ENCODE measurements at regions not wholly inside any gene's neighbourhood (a gene's known extent, or its start where the extent isn't known, plus 50 kb on each side); places are given as distances from the start of the nearest gene placed in this dataset.

DNA sequence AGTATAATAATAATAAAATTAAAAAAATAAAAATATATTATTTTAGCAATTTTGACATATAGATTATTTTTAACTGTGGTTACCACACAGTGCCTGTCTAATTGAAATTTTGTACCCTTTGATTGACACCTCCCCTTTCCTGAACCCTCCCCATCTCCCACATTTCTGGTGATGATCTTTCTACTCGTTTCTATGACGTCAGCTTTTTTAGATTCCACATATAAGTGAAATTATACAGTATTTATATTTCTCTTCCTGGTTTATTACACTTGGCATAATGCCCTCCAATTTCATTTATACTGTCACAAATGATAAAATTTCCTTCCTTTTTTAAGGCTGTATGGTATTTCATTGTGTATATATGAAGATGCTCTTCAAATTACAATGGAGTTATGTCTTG lies 258.1 kb upstream of the PTCHD4 start (continued):
- no peak for TF ChIP-seq NR2F2 (IDR thresholded peaks at IDR 0.05; ENCODE audit: borderline replicate concordance, low read depth)
- TF ChIP-seq GATAD2A (CRISPR knock-in tag; IDR thresholded peaks at IDR 0.05): no peak
- no peak for TF ChIP-seq MED1 (CRISPR knock-in tag; IDR thresholded peaks at IDR 0.05)
- TF ChIP-seq NAIF1 (CRISPR knock-in tag; IDR thresholded peaks at IDR 0.05; ENCODE audit: borderline replicate concordance): no peak
- TF ChIP-seq, protein P1, sequence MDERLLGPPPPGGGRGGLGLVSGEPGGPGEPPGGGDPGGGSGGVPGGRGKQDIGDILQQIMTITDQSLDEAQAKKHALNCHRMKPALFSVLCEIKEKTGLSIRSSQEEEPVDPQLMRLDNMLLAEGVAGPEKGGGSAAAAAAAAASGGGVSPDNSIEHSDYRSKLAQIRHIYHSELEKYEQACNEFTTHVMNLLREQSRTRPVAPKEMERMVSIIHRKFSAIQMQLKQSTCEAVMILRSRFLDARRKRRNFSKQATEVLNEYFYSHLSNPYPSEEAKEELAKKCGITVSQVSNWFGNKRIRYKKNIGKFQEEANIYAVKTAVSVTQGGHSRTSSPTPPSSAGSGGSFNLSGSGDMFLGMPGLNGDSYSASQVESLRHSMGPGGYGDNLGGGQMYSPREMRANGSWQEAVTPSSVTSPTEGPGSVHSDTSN (CRISPR knock-in tag; IDR thresholded peaks at IDR 0.05): no peak
- TF ChIP-seq MAFK (conservative IDR thresholded peaks at IDR 0.05 in 1 of 2, IDR thresholded peaks at IDR 0.05 in 1 of 2; ENCODE audit: low read length in 2 of 2): peak in 1 of 2 experiments; percentile 37; a peak in 1 of 4 replicates
- TF ChIP-seq ZNF569 (CRISPR knock-in tag; IDR thresholded peaks at IDR 0.05; ENCODE audit: borderline replicate concordance): no peak
- no peak for TF ChIP-seq NRL (CRISPR knock-in tag; IDR thresholded peaks at IDR 0.05; ENCODE audit: borderline replicate concordance)
- TF ChIP-seq ZBTB42 (CRISPR knock-in tag; IDR thresholded peaks at IDR 0.05): no peak
- TF ChIP-seq, protein P2, sequence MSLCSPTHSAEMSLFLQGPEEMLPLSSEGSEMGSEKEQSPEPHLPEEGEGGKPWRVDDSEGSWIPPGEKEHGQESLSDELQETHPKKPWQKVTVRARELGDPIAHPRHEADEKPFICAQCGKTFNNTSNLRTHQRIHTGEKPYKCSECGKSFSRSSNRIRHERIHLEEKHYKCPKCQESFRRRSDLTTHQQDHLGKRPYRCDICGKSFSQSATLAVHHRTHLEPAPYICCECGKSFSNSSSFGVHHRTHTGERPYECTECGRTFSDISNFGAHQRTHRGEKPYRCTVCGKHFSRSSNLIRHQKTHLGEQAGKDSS (CRISPR knock-in tag; IDR thresholded peaks at IDR 0.05; ENCODE audit: borderline replicate concordance, low read depth): no peak
- no peak for TF ChIP-seq ETV5 (CRISPR knock-in tag; IDR thresholded peaks at IDR 0.05; ENCODE audit: borderline replicate concordance)
- TF ChIP-seq, protein P3, sequence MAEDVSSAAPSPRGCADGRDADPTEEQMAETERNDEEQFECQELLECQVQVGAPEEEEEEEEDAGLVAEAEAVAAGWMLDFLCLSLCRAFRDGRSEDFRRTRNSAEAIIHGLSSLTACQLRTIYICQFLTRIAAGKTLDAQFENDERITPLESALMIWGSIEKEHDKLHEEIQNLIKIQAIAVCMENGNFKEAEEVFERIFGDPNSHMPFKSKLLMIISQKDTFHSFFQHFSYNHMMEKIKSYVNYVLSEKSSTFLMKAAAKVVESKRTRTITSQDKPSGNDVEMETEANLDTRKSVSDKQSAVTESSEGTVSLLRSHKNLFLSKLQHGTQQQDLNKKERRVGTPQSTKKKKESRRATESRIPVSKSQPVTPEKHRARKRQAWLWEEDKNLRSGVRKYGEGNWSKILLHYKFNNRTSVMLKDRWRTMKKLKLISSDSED (CRISPR knock-in tag; IDR thresholded peaks at IDR 0.05): no peak
- TF ChIP-seq ATF1 (CRISPR knock-in tag; IDR thresholded peaks at IDR 0.05): no peak
- no peak for TF ChIP-seq MZF1 (CRISPR knock-in tag; IDR thresholded peaks at IDR 0.05; ENCODE audit: borderline replicate concordance)
